ENCODE measurements at regions not wholly inside any gene's neighbourhood (a gene's known extent, or its start where the extent isn't known, plus 50 kb on each side); places are given as distances from the start of the nearest gene placed in this dataset.

GRCh38 chr13:38520041-38520440 lies 166.8 kb upstream of the FREM2 start:
- Mint-ChIP-seq H3K9me3 (peaks cover 0 to 10% (median 0%) of the 10 kb centered on the region in 7 donors), H3K4me1 (no peaks in the 10 kb centered on the region), H3K4me3 (no peak overlapping the region), H3K27me3 (ENCODE audit: low read depth in 3 of 3) (no peaks in the 10 kb centered on the region), H3K36me3 (no peaks in the 10 kb centered on the region), H3K27ac (no peak overlapping the region)
- Histone ChIP-seq H3K36me3 (replicated peaks in 1 of 2; ENCODE audit: control insufficient read depth in 1 of 2, insufficient read depth in 2 of 2, low read length in 2 of 2) (no peaks in the 10 kb centered on the region), H3K4me3 (replicated peaks in 1 of 3; ENCODE audit: low read depth in 2 of 3, low read length in 3 of 3) (no peak overlapping the region), H3K27ac (ENCODE audit: low read depth in 1 of 2, low read length in 2 of 2) (no peak overlapping the region), H3K9ac (ENCODE audit: insufficient read depth, low read length, poor library complexity, severe bottlenecking) (no peak overlapping the region), H3K79me2 (ENCODE audit: insufficient read depth, low read length) (no peaks in the 10 kb centered on the region), H3K4me2 (replicated peaks; ENCODE audit: extremely low read depth, low read length, poor library complexity, severe bottlenecking) (no peak overlapping the region), H4K20me1 (ENCODE audit: insufficient read depth, low read length) (no peaks in the 10 kb centered on the region), H2AFZ (ENCODE audit: insufficient read depth, low read depth, low read length, poor library complexity, severe bottlenecking) (no peak overlapping the region), H3K4me1 (ENCODE audit: control insufficient read depth in 1 of 2, insufficient read depth in 2 of 2, low read length in 2 of 2) (no peaks in the 10 kb centered on the region), H3K9me3 (replicated peaks in 1 of 2; ENCODE audit: control insufficient read depth in 1 of 2, insufficient read depth in 1 of 2, low read length in 2 of 2) (no peaks in the 10 kb centered on the region), H3K27me3 (ENCODE audit: control insufficient read depth in 2 of 2, insufficient read depth in 2 of 2, low read length in 2 of 2) (no peaks in the 10 kb centered on the region)
- intact Hi-C loops (cut with micrococcal nuclease), result no loop called here
- DNase-seq, result no peak
- TF ChIP-seq CTCF (IDR thresholded peaks at IDR 0.05), result no peak
- WGBS (ENCODE audit: insufficient coverage), result 86% methylated on average over 4 of the region's 5 CpGs

GRCh38 chr13:38527140-38527539 lies 159.7 kb upstream of the FREM2 start:
- intact Hi-C loops (cut with micrococcal nuclease), result no loop called here

More at GRCh38 chr13:38527140-38527539, 159.7 kb upstream of the FREM2 start:
- no peak for TF ChIP-seq CTCF (IDR thresholded peaks at IDR 0.05)
- Mint-ChIP-seq H3K9me3 (peaks cover 0 to 1% (median 0%) of the 10 kb centered on the region in 7 donors), H3K27me3 (ENCODE audit: low read depth in 3 of 3) (peaks cover 0 to 1% (median 1%) of the 10 kb centered on the region in 3 donors), H3K4me3 (no peak overlapping the region), H3K4me1 (no peaks in the 10 kb centered on the region), H3K36me3 (no peaks in the 10 kb centered on the region), H3K27ac (no peak overlapping the region)
- WGBS (ENCODE audit: insufficient coverage), result 84% methylated on average over 2 of the region's 5 CpGs
- no peak overlapping the region for H3K4me3 ChIP-seq (replicated peaks in 1 of 3; ENCODE audit: low read depth in 2 of 3, low read length in 3 of 3)
- DNase-seq, result no peak
- no peaks in the 10 kb centered on the region for H3K36me3 ChIP-seq (replicated peaks in 1 of 2; ENCODE audit: control insufficient read depth in 1 of 2, insufficient read depth in 2 of 2, low read length in 2 of 2)
- no peak overlapping the region for H2AFZ ChIP-seq (ENCODE audit: insufficient read depth, low read depth, low read length, poor library complexity, severe bottlenecking)
- no peak overlapping the region for H3K9ac ChIP-seq (ENCODE audit: insufficient read depth, low read length, poor library complexity, severe bottlenecking)
- no peak overlapping the region for H3K27ac ChIP-seq (ENCODE audit: low read depth in 1 of 2, low read length in 2 of 2)
- no peaks in the 10 kb centered on the region for H3K9me3 ChIP-seq (replicated peaks in 1 of 2; ENCODE audit: control insufficient read depth in 1 of 2, insufficient read depth in 1 of 2, low read length in 2 of 2)
- no peak overlapping the region for H3K4me2 ChIP-seq (replicated peaks; ENCODE audit: extremely low read depth, low read length, poor library complexity, severe bottlenecking)
- H3K79me2 ChIP-seq (ENCODE audit: insufficient read depth, low read length), result no peaks in the 10 kb centered on the region
- no peaks in the 10 kb centered on the region for H3K4me1 ChIP-seq (ENCODE audit: control insufficient read depth in 1 of 2, insufficient read depth in 2 of 2, low read length in 2 of 2)
- H3K27me3 ChIP-seq (ENCODE audit: control insufficient read depth in 2 of 2, insufficient read depth in 2 of 2, low read length in 2 of 2), result no peaks in the 10 kb centered on the region
- H4K20me1 ChIP-seq (ENCODE audit: insufficient read depth, low read length), result no peaks in the 10 kb centered on the region
